ENCODE measurements at regions not wholly inside any gene's neighbourhood (a gene's known extent, or its start where the extent isn't known, plus 50 kb on each side); places are given as distances from the start of the nearest gene placed in this dataset.

GRCh38 chr17:13407381-13407780 lies 194.3 kb downstream of the HS3ST3A1 start:
- DNase-seq (ENCODE audit: extremely low read depth, low read depth) = no peak

GRCh38 chr17:13405807-13406206 lies 195.9 kb downstream of the HS3ST3A1 start:
- DNase-seq (ENCODE audit: extremely low read depth, low read depth) = no peak

- no peak for DNase-seq (ENCODE audit: extremely low read depth, low read depth)
Measured at GRCh38 chr17:13405080-13405479, 196.6 kb downstream of the HS3ST3A1 start.

- DNase-seq (ENCODE audit: extremely low read depth, low read depth) = no peak
Measured at GRCh38 chr17:13403982-13404946, 197.5 kb downstream of the HS3ST3A1 start.

- no peak for DNase-seq (ENCODE audit: extremely low read depth, low read depth)
Measured at GRCh38 chr17:13400491-13400890, 201.2 kb downstream of the HS3ST3A1 start.

GRCh38 chr17:13398853-13399252 lies 202.9 kb downstream of the HS3ST3A1 start:
- DNase-seq (ENCODE audit: extremely low read depth, low read depth) = no peak

GRCh38 chr17:13398091-13398490 lies 203.6 kb downstream of the HS3ST3A1 start:
- no peak for DNase-seq (ENCODE audit: extremely low read depth, low read depth)

- no peak for DNase-seq (ENCODE audit: extremely low read depth, low read depth)
Measured at GRCh38 chr17:13395862-13396261, 205.9 kb downstream of the HS3ST3A1 start.

- DNase-seq (ENCODE audit: extremely low read depth, low read depth) = no peak
Measured at GRCh38 chr17:13395346-13395745, 206.4 kb downstream of the HS3ST3A1 start.

GRCh38 chr17:13393841-13394710 lies 207.7 kb downstream of the HS3ST3A1 start:
- DNase-seq (ENCODE audit: extremely low read depth, low read depth) = no peak

- no peak for DNase-seq (ENCODE audit: extremely low read depth, low read depth)
Measured at GRCh38 chr17:13387952-13388351, 213.8 kb downstream of the HS3ST3A1 start.

- no peak for DNase-seq (ENCODE audit: extremely low read depth, low read depth)
Measured at GRCh38 chr17:13387236-13387635, 214.5 kb downstream of the HS3ST3A1 start.

GRCh38 chr17:13385481-13385911 lies 216.2 kb downstream of the HS3ST3A1 start:
- no peak for DNase-seq (ENCODE audit: extremely low read depth, low read depth)

- no peak for DNase-seq (ENCODE audit: extremely low read depth, low read depth)
Measured at GRCh38 chr17:13384626-13385025, 217.1 kb downstream of the HS3ST3A1 start.

GRCh38 chr17:13378361-13378760 lies 223.4 kb downstream of the HS3ST3A1 start:
- no peak for DNase-seq (ENCODE audit: extremely low read depth, low read depth)

GRCh38 chr17:13374203-13375143 lies 227.3 kb downstream of the HS3ST3A1 start:
- no peak for DNase-seq (ENCODE audit: extremely low read depth, low read depth)

GRCh38 chr17:13372432-13372831 lies 229.3 kb downstream of the HS3ST3A1 start:
- DNase-seq (ENCODE audit: extremely low read depth, low read depth) = no peak

GRCh38 chr17:13367154-13367553 lies 234.6 kb downstream of the HS3ST3A1 start:
- no peak for DNase-seq (ENCODE audit: extremely low read depth, low read depth)

- no peak for DNase-seq (ENCODE audit: extremely low read depth, low read depth)
Measured at GRCh38 chr17:13365331-13365730, 236.4 kb downstream of the HS3ST3A1 start.

- DNase-seq (ENCODE audit: extremely low read depth, low read depth) = no peak
Measured at GRCh38 chr17:13363771-13364170, 238.0 kb downstream of the HS3ST3A1 start.
